ENCODE measurements at regions not wholly inside any gene's neighbourhood (a gene's known extent, or its start where the extent isn't known, plus 50 kb on each side); places are given as distances from the start of the nearest gene placed in this dataset.

GRCh38 chr11:57095417-57095816, 86.3 kb upstream of the LRRC55 start:
- no peak for ATAC-seq (ENCODE audit: low FRiP score)
- Histone ChIP-seq H3K4me1 (ENCODE audit: control insufficient read depth in 1 of 2, insufficient read depth in 2 of 2, low read length in 2 of 2) (no peaks in the 10 kb centered on the region), H3K9me3 (ENCODE audit: control insufficient read depth, low read length) (no peaks in the 10 kb centered on the region), H3K4me3 (ENCODE audit: low read length in 2 of 2) (no peak overlapping the region), H3K27me3 (ENCODE audit: control insufficient read depth in 1 of 2, insufficient read depth in 2 of 2, low read length in 1 of 2) (no peaks in the 10 kb centered on the region), H3K36me3 (ENCODE audit: control insufficient read depth in 1 of 2, insufficient read depth in 2 of 2, low read length in 1 of 2) (no peaks in the 10 kb centered on the region), H3K27ac (ENCODE audit: low read depth in 1 of 2, low read length in 2 of 2) (no peak overlapping the region)
- 88 to 89% methylated on average over 3 of the region's 3 CpGs for WGBS, 2 donors
- no peak for DNase-seq
- intact Hi-C loops (cut with DNase I), result no loop called here

DNA sequence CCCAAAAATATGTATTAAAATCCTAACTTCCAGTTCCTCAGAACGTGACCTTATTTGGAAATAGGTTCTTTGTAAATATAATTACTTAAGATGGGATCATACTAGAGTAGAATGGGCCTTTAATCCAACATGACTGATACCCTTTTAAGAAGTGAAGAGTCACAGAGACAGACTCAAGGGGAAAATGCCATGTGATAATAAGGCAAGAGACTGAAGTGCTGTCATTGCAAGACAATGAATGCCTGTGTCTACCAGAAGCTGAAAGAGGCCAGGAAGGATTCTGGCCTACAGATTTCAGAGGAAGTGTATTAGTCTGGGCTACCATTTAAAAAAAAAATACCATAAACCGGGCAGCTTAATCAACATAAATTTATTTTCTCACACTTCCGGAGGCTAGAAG, 85.9 kb upstream of the LRRC55 start:
- H3K4me3 ChIP-seq (ENCODE audit: low read length in 2 of 2), result no peak overlapping the region
- no peak for ATAC-seq (ENCODE audit: low FRiP score)
- 89 to 95% methylated on average over 3 of the region's 3 CpGs for WGBS, 2 donors
- no peaks in the 10 kb centered on the region for H3K4me1 ChIP-seq (ENCODE audit: control insufficient read depth in 1 of 2, insufficient read depth in 2 of 2, low read length in 2 of 2)
- H3K27me3 ChIP-seq (ENCODE audit: control insufficient read depth in 1 of 2, insufficient read depth in 2 of 2, low read length in 1 of 2), result no peaks in the 10 kb centered on the region
- no peaks in the 10 kb centered on the region for H3K36me3 ChIP-seq (ENCODE audit: control insufficient read depth in 1 of 2, insufficient read depth in 2 of 2, low read length in 1 of 2)
- no peak for DNase-seq
- H3K27ac ChIP-seq (ENCODE audit: low read depth in 1 of 2, low read length in 2 of 2), result no peak overlapping the region
- intact Hi-C loops (cut with DNase I), result no loop called here
- H3K9me3 ChIP-seq (ENCODE audit: control insufficient read depth, low read length), result no peaks in the 10 kb centered on the region

DNA sequence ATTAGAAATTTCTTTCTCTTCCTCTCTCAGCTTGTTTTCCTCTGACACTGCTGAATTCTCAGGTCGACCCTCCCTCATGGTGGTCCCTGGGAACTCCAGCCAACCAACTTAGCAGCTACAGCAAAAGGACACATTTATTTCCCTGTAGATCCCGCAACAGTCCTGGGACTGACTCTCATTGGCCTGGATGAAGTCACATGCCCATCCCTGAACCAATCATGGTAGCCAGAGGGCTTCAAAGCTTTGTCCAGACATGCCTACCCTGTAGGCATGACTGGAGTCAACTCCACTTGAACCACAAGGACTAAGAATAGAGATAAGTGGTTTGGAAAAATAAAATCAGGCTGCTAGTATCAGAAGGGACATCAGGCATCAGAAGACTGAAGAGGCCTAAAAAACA, 84.6 kb upstream of the LRRC55 start:
- no peaks in the 10 kb centered on the region for H3K9me3 ChIP-seq (ENCODE audit: control insufficient read depth, low read length)
- H3K36me3 ChIP-seq (ENCODE audit: control insufficient read depth in 1 of 2, insufficient read depth in 2 of 2, low read length in 1 of 2), result no peaks in the 10 kb centered on the region
- DNase-seq, result no peak
- no peaks in the 10 kb centered on the region for H3K27me3 ChIP-seq (ENCODE audit: control insufficient read depth in 1 of 2, insufficient read depth in 2 of 2, low read length in 1 of 2)
- no peak overlapping the region for H3K4me3 ChIP-seq (ENCODE audit: low read length in 2 of 2)
- no peak overlapping the region for H3K27ac ChIP-seq (ENCODE audit: low read depth in 1 of 2, low read length in 2 of 2)
- ATAC-seq (ENCODE audit: low FRiP score), result no peak
- H3K4me1 ChIP-seq (ENCODE audit: control insufficient read depth in 1 of 2, insufficient read depth in 2 of 2, low read length in 2 of 2), result no peaks in the 10 kb centered on the region
- WGBS, 2 donors, result 89 to 90% methylated on average over 2 of the region's 2 CpGs
- intact Hi-C loops (cut with DNase I), result no loop called here

- intact Hi-C loops (cut with DNase I), result no loop called here
- DNase-seq (no peak), ATAC-seq (ENCODE audit: low FRiP score) (no peak)
- Histone ChIP-seq H3K27me3 (ENCODE audit: control insufficient read depth in 1 of 2, insufficient read depth in 2 of 2, low read length in 1 of 2) (no peaks in the 10 kb centered on the region), H3K9me3 (ENCODE audit: control insufficient read depth, low read length) (no peaks in the 10 kb centered on the region), H3K4me3 (ENCODE audit: low read length in 2 of 2) (no peak overlapping the region), H3K36me3 (ENCODE audit: control insufficient read depth in 1 of 2, insufficient read depth in 2 of 2, low read length in 1 of 2) (no peaks in the 10 kb centered on the region), H3K27ac (ENCODE audit: low read depth in 1 of 2, low read length in 2 of 2) (no peak overlapping the region), H3K4me1 (ENCODE audit: control insufficient read depth in 1 of 2, insufficient read depth in 2 of 2, low read length in 2 of 2) (no peaks in the 10 kb centered on the region)
- WGBS, 2 donors, result 18 to 22% methylated on average over 2 of the region's 2 CpGs
Observed at GRCh38 chr11:57098191-57098590, 83.6 kb upstream of the LRRC55 start.

DNA sequence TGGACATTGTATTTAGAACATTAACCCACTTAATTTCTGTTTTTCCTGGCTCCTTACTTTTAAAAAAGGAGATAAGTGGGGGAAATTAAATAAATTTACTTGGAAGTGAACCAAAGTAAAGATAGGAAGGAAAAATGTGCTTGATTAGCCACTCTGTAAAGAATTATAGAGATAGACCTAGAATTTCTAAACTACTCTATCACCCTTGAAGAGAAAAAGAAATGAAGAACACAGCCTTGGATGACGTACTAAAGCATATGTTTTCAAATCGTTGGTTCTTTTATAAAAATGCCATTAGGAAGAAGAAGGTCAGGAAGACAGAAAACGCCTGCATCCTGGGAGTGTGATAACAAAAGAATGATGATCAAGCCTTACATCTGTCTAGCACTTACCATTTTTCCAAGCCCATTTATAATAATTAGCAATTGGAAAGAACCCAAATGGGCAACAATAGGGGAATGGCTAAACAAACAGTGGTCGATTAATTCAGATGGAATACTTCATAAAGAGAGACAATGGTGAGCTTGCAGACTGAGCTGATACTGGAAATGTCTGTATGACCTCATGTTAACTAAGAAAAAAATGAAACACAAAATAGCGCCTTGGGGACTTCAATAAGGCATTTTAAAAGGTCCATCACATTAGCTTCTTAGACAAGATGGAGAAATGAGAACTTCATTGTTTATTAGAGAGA, 81.0 kb upstream of the LRRC55 start:
- no peak overlapping the region for H3K27ac ChIP-seq (ENCODE audit: low read depth in 1 of 2, low read length in 2 of 2)
- no peaks in the 10 kb centered on the region for H3K36me3 ChIP-seq (ENCODE audit: control insufficient read depth in 1 of 2, insufficient read depth in 2 of 2, low read length in 1 of 2)
- H3K4me3 ChIP-seq (ENCODE audit: low read length in 2 of 2), result no peak overlapping the region
- H3K27me3 ChIP-seq (ENCODE audit: control insufficient read depth in 1 of 2, insufficient read depth in 2 of 2, low read length in 1 of 2), result no peaks in the 10 kb centered on the region
- ATAC-seq (ENCODE audit: low FRiP score), result no peak
- no peaks in the 10 kb centered on the region for H3K9me3 ChIP-seq (ENCODE audit: control insufficient read depth, low read length)
- DNase-seq, result no peak
- intact Hi-C loops (cut with DNase I), result no loop called here
- H3K4me1 ChIP-seq (ENCODE audit: control insufficient read depth in 1 of 2, insufficient read depth in 2 of 2, low read length in 2 of 2), result no peaks in the 10 kb centered on the region
- 31 to 33% methylated on average over 5 of the region's 5 CpGs for WGBS, 2 donors

- H3K27me3 ChIP-seq (ENCODE audit: control insufficient read depth in 1 of 2, insufficient read depth in 2 of 2, low read length in 1 of 2), result no peaks in the 10 kb centered on the region
- H3K27ac ChIP-seq (ENCODE audit: low read depth in 1 of 2, low read length in 2 of 2), result no peak overlapping the region
- ATAC-seq (ENCODE audit: low FRiP score) (no peak), DNase-seq (no peak)
- no peak overlapping the region for H3K4me3 ChIP-seq (ENCODE audit: low read length in 2 of 2)
- intact Hi-C loops (cut with DNase I), result no loop called here
- H3K9me3 ChIP-seq (ENCODE audit: control insufficient read depth, low read length), result peaks cover 2% of the 10 kb centered on the region
- H3K36me3 ChIP-seq (ENCODE audit: control insufficient read depth in 1 of 2, insufficient read depth in 2 of 2, low read length in 1 of 2), result no peaks in the 10 kb centered on the region
- WGBS, 2 donors, result 74 to 75% methylated on average over 6 of the region's 6 CpGs
- no peaks in the 10 kb centered on the region for H3K4me1 ChIP-seq (ENCODE audit: control insufficient read depth in 1 of 2, insufficient read depth in 2 of 2, low read length in 2 of 2)
Observed at GRCh38 chr11:57103899-57104605, 77.7 kb upstream of the LRRC55 start.

GRCh38 chr11:57109331-57109730, 72.4 kb upstream of the LRRC55 start:
- Histone ChIP-seq H3K27ac (ENCODE audit: low read depth in 1 of 2, low read length in 2 of 2) (no peak overlapping the region), H3K4me1 (ENCODE audit: control insufficient read depth in 1 of 2, insufficient read depth in 2 of 2, low read length in 2 of 2) (no peaks in the 10 kb centered on the region), H3K9me3 (ENCODE audit: control insufficient read depth, low read length) (peaks cover 2% of the 10 kb centered on the region), H3K27me3 (ENCODE audit: control insufficient read depth in 1 of 2, insufficient read depth in 2 of 2, low read length in 1 of 2) (no peaks in the 10 kb centered on the region), H3K4me3 (ENCODE audit: low read length in 2 of 2) (no peak overlapping the region), H3K36me3 (ENCODE audit: control insufficient read depth in 1 of 2, insufficient read depth in 2 of 2, low read length in 1 of 2) (no peaks in the 10 kb centered on the region)
- ATAC-seq (ENCODE audit: low FRiP score) (no peak), DNase-seq (no peak)
- intact Hi-C loops (cut with DNase I), result no loop called here
- WGBS, 2 donors, result 89 to 92% methylated on average over 3 of the region's 3 CpGs

DNA sequence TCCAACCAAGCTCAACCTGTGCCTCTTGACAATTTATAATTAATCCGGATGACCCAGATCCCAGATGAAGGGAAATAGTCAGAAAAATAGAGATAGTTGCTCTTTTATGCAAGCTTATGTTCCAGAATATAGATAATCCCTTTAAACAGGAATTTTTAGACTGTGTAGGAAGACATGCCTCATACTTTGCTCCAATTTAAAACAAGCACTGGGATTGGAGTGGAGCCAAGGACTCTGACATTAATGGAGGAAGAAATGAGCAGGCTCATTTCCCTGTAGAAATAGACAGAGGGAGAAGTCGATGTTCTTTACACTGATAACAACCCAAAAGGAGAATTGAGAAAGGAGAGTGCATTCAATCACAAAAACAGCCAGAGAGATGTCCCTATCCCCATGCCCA, 70.1 kb upstream of the LRRC55 start:
- WGBS, 2 donors, result 44 to 46% methylated on average over 2 of the region's 2 CpGs

DNA sequence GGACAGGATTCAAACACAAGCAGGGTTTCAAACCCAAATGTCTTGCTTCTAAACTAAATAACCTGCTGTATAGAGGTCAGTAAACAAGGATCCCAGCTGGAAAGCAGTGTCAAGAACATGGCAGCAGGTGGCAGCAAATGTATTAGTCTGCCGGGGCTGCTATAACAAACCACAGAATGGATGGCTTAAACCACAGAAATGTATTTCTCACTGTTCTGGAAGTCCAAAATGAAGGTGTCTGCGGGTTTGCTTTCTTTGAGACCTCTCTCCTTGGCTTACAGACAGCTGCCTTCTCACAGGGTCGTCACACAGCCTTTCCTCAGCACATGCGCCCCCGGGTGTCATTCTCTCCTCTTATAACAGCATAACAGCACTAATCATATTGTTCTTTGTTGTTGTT, 65.1 kb upstream of the LRRC55 start:
- intact Hi-C loops (cut with DNase I), result loop anchor here in 1 of 2 donors (10.0 kb wide), 1 partner anchor 138 kb away; no protein-coding TSS in a partner anchor
- H3K4me3 ChIP-seq (ENCODE audit: low read length in 2 of 2), result no peak overlapping the region
- H3K27me3 ChIP-seq (ENCODE audit: control insufficient read depth in 1 of 2, insufficient read depth in 2 of 2, low read length in 1 of 2), result no peaks in the 10 kb centered on the region
- DNase-seq (no peak), ATAC-seq (ENCODE audit: low FRiP score) (no peak)
- 66 to 71% methylated on average over 5 of the region's 5 CpGs for WGBS, 2 donors
- no peak overlapping the region for H3K27ac ChIP-seq (ENCODE audit: low read depth in 1 of 2, low read length in 2 of 2)
- peaks cover 1% of the 10 kb centered on the region for H3K9me3 ChIP-seq (ENCODE audit: control insufficient read depth, low read length)
- no peaks in the 10 kb centered on the region for H3K36me3 ChIP-seq (ENCODE audit: control insufficient read depth in 1 of 2, insufficient read depth in 2 of 2, low read length in 1 of 2)
- no peaks in the 10 kb centered on the region for H3K4me1 ChIP-seq (ENCODE audit: control insufficient read depth in 1 of 2, insufficient read depth in 2 of 2, low read length in 2 of 2)

More for the DNA sequence above, 70.1 kb upstream of the LRRC55 start:
- DNase-seq (no peak), ATAC-seq (ENCODE audit: low FRiP score) (no peak)
- Histone ChIP-seq H3K36me3 (ENCODE audit: control insufficient read depth in 1 of 2, insufficient read depth in 2 of 2, low read length in 1 of 2) (no peaks in the 10 kb centered on the region), H3K27me3 (ENCODE audit: control insufficient read depth in 1 of 2, insufficient read depth in 2 of 2, low read length in 1 of 2) (no peaks in the 10 kb centered on the region), H3K27ac (ENCODE audit: low read depth in 1 of 2, low read length in 2 of 2) (no peak overlapping the region), H3K4me1 (ENCODE audit: control insufficient read depth in 1 of 2, insufficient read depth in 2 of 2, low read length in 2 of 2) (no peaks in the 10 kb centered on the region), H3K9me3 (ENCODE audit: control insufficient read depth, low read length) (peaks cover 2% of the 10 kb centered on the region), H3K4me3 (ENCODE audit: low read length in 2 of 2) (no peak overlapping the region)
- intact Hi-C loops (cut with DNase I), result loop anchor here in 1 of 2 donors (10.0 kb wide), 1 partner anchor 143 kb away; no protein-coding TSS in a partner anchor
